Osteoblast (primary cell): ENCODE measurements at regions not wholly inside any gene's neighbourhood (a gene's known extent, or its start where the extent isn't known, plus 50 kb on each side); places are given as distances from the start of the nearest gene placed in this dataset.

Experiments used
- DNase-seq: peaks from one replicate; pipeline ENCODE4 v3.0.0; 2011; ENCODE audit warnings: low spot score, mixed read lengths; ENCODE audit not compliant: insufficient read length; ENCODE audit errors: missing footprints
- H2AFZ ChIP-seq: 2 replicates; pipeline ENCODE4 v1.6.0; 2011; ENCODE audit warnings: mild to moderate bottlenecking, low read length
- H3K27ac ChIP-seq: 2 replicates; pipeline ENCODE4 v1.5.1; 2011; ENCODE audit warnings: mild to moderate bottlenecking, low read depth, low read length, moderate library complexity
- H3K27me3 ChIP-seq: 2 replicates; pipeline ENCODE4 v1.6.0; 2012; ENCODE audit warnings: mild to moderate bottlenecking, control low read depth, inconsistent platforms, low read length, moderate library complexity; ENCODE audit not compliant: insufficient read depth
- H3K36me3 ChIP-seq: 2 replicates; pipeline ENCODE4 v1.5.1; 2011; ENCODE audit warnings: mild to moderate bottlenecking, low read length, control low read depth, moderate library complexity; ENCODE audit not compliant: insufficient read depth
- H3K4me1 ChIP-seq: 2 replicates; pipeline ENCODE4 v1.5.1; 2011; ENCODE audit warnings: mild to moderate bottlenecking, low read length, control low read depth, moderate library complexity; ENCODE audit not compliant: insufficient read depth
- H3K4me2 ChIP-seq: 2 replicates; pipeline ENCODE4 v1.6.0; 2011; ENCODE audit warnings: mild to moderate bottlenecking, low read length; ENCODE audit not compliant: insufficient read depth
- H3K4me3 ChIP-seq: fragments of 200-600 bp; sonication (generic); 3 replicates; pipeline ENCODE4 v1.5.1; 2012; ENCODE audit warnings: mild to moderate bottlenecking, low read length, inconsistent platforms; ENCODE audit not compliant: insufficient read depth
- H3K79me2 ChIP-seq: 2 replicates; pipeline ENCODE4 v1.6.0; 2012; ENCODE audit warnings: mild to moderate bottlenecking, low read length, control low read depth, inconsistent platforms; ENCODE audit not compliant: insufficient read depth
- H3K9me3 ChIP-seq: 2 replicates; pipeline ENCODE4 v1.5.1; 2011; ENCODE audit warnings: low read depth, low read length, control low read depth
- H4K20me1 ChIP-seq: 2 replicates; pipeline ENCODE4 v1.6.0; 2012; ENCODE audit warnings: mild to moderate bottlenecking, low read length, control low read depth; ENCODE audit not compliant: insufficient read depth
- TF ChIP-seq, protein P1 (sequence below): IDR thresholded peaks from 2 replicates; pipeline ENCODE4 v1.5.1; 2011; ENCODE audit warnings: mild to moderate bottlenecking, low read depth, low read length, moderate library complexity; ENCODE audit errors: extremely low read depth

DNA sequence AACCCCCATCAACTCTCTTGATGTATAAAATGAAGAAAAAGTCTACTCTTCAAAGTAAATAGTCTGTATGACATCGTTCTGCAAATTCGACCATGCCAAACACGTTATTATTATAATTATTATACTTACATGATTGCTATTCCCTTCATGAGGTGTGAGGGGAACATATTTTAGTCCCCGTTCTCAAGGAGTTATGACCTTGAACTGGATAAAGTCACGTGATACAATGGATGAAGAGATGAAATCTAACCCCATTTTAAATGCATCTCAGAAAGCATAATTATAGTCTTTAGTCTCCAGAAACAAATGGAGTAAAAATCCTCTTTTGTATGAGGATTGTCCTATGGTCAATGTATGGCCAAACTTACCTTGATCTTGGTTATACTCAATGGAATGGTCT, 250.3 kb downstream of the HS3ST1 start:
- Histone ChIP-seq H3K27ac (no peak overlapping the region), H2AFZ (no peak overlapping the region)
- no peak for DNase-seq

DNA sequence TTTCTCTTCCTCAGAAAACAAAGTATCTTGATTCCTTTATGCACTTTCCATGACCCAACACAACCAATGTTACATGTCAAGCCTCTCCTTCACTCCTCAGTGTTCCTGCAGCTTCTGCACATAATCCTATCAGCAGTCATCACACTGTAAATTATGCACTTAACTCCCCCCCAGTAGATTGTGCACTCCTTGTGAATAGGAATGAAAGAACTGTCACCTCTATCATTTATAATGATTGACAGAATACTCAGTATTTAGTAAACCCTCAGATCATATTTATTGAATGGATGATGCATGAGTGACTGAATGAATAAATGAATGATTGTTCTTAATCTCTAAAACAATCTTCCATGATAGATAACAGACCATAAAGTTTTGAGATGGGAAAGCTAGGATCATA, 253.3 kb downstream of the HS3ST1 start:
- Histone ChIP-seq H2AFZ (no peak overlapping the region), H3K27ac (no peak overlapping the region), H3K9me3 (no peaks in the 10 kb centered on the region), H3K4me3 (no peak overlapping the region), H3K4me2 (no peak overlapping the region), H3K36me3 (no peaks in the 10 kb centered on the region), H3K4me1 (no peaks in the 10 kb centered on the region), H3K79me2 (no peaks in the 10 kb centered on the region), H3K27me3 (no peaks in the 10 kb centered on the region), H4K20me1 (no peaks in the 10 kb centered on the region)
- no peak for DNase-seq
- TF ChIP-seq, protein P1, sequence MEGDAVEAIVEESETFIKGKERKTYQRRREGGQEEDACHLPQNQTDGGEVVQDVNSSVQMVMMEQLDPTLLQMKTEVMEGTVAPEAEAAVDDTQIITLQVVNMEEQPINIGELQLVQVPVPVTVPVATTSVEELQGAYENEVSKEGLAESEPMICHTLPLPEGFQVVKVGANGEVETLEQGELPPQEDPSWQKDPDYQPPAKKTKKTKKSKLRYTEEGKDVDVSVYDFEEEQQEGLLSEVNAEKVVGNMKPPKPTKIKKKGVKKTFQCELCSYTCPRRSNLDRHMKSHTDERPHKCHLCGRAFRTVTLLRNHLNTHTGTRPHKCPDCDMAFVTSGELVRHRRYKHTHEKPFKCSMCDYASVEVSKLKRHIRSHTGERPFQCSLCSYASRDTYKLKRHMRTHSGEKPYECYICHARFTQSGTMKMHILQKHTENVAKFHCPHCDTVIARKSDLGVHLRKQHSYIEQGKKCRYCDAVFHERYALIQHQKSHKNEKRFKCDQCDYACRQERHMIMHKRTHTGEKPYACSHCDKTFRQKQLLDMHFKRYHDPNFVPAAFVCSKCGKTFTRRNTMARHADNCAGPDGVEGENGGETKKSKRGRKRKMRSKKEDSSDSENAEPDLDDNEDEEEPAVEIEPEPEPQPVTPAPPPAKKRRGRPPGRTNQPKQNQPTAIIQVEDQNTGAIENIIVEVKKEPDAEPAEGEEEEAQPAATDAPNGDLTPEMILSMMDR: no peak

More for the DNA sequence above, 250.3 kb downstream of the HS3ST1 start:
- no peak overlapping the region for H3K4me3 ChIP-seq
- H3K4me1 ChIP-seq: no peaks in the 10 kb centered on the region
- no peaks in the 10 kb centered on the region for H3K9me3 ChIP-seq
- no peaks in the 10 kb centered on the region for H3K79me2 ChIP-seq
- no peaks in the 10 kb centered on the region for H4K20me1 ChIP-seq
- no peak overlapping the region for H3K4me2 ChIP-seq
- H3K27me3 ChIP-seq: no peaks in the 10 kb centered on the region
- TF ChIP-seq, protein P1: no peak
- no peaks in the 10 kb centered on the region for H3K36me3 ChIP-seq

DNA sequence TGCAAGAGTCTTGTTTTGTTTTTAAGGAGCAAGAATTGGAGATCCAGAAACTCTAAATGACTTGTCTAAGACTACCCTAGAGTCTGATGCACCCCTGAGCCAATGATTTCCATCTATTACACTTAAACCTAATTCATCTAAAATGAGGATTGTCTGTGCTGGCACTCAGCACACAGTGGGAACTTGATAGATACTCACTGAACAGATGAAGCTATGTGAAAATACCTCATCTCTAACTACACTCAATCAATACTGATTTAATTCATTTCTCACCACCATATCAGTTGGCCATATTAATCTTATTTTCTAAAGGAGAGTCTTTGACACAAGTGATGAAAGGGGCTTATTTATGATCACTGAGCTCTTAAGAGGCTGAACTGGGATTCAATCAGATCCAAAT, 262.1 kb downstream of the HS3ST1 start:
- TF ChIP-seq, protein P1: no peak
- Histone ChIP-seq H3K4me1 (no peaks in the 10 kb centered on the region), H3K27me3 (no peaks in the 10 kb centered on the region), H3K4me3 (no peak overlapping the region), H3K4me2 (no peak overlapping the region), H2AFZ (no peak overlapping the region), H3K36me3 (no peaks in the 10 kb centered on the region), H3K27ac (no peak overlapping the region), H4K20me1 (no peaks in the 10 kb centered on the region), H3K9me3 (no peaks in the 10 kb centered on the region), H3K79me2 (no peaks in the 10 kb centered on the region)
- no peak for DNase-seq

DNA sequence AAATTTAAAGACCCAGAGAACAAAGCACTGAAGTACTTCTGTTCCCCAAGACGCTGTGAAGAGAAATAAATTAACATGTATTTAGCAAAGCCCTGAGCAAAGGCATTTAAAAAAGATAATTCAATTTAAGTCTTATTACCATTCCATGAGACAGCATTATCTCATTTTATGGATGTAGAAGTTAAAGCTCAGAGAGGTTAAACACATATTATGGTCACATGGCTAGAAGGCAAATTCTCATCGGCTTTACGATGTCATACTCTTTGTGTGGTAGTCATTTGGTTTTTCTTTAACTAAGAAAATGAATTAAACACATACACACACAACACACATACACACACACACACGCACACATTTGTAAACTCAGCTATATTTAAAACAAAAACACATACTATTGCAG, 262.7 kb downstream of the HS3ST1 start:
- Histone ChIP-seq H3K9me3 (no peaks in the 10 kb centered on the region), H3K79me2 (no peaks in the 10 kb centered on the region), H4K20me1 (no peaks in the 10 kb centered on the region), H3K4me2 (no peak overlapping the region), H3K27ac (no peak overlapping the region), H3K36me3 (no peaks in the 10 kb centered on the region), H3K27me3 (no peaks in the 10 kb centered on the region), H3K4me3 (no peak overlapping the region), H2AFZ (no peak overlapping the region), H3K4me1 (no peaks in the 10 kb centered on the region)
- TF ChIP-seq, protein P1: no peak
- no peak for DNase-seq
